Heart right ventricle (tissue), 16 donors: ENCODE measurements at regions not wholly inside any gene's neighbourhood (a gene's known extent, or its start where the extent isn't known, plus 50 kb on each side); places are given as distances from the start of the nearest gene placed in this dataset.

ENCODE experiments used
- ATAC-seq, 8 donors: fragments of 200-7000 bp; cut with Tn5 transposase; one replicate each; pipeline ENCODE4 v1.9.1; 2020; ENCODE audit warnings: mild to moderate bottlenecking in 8 of 8, moderate library complexity in 8 of 8, moderate number of reproducible peaks in 1 of 8
- DNase-seq, 2 donors: peaks; one replicate each; pipeline ENCODE4 v3.0.0-alpha.2; 2020
- H3K27ac ChIP-seq, 10 donors: fragments of 200-600 bp; sonication (generic) in 2 of 10; one replicate each; pipeline versions ENCODE4 v1.5.0 to v1.8.0; 2020 to 2022; ENCODE audit warnings: mild to moderate bottlenecking in 3 of 10
- H3K27me3 ChIP-seq, 7 donors: fragments of 200-600 bp; one replicate each; pipeline ENCODE4 v1.8.0; 2021 to 2022; ENCODE audit warnings: mild to moderate bottlenecking in 2 of 7
- H3K36me3 ChIP-seq, 9 donors: fragments of 200-600 bp; sonication (generic) in 1 of 9; one replicate each; pipeline versions ENCODE4 v1.5.0 to v1.8.0; 2020 to 2022; ENCODE audit warnings: mild to moderate bottlenecking in 2 of 9
- H3K4me1 ChIP-seq, 9 donors: fragments of 200-600 bp; sonication (generic) in 1 of 9; one replicate each; pipeline versions ENCODE4 v1.5.0 to v1.8.0; 2020 to 2022; ENCODE audit warnings: mild to moderate bottlenecking in 4 of 9
- H3K4me3 ChIP-seq, 10 donors: fragments of 200-600 bp; sonication (generic) in 2 of 10; one replicate each; pipeline versions ENCODE4 v1.5.0 to v1.8.0; 2020 to 2022; ENCODE audit warnings: mild to moderate bottlenecking in 7 of 10, moderate library complexity in 2 of 10
- H3K9me3 ChIP-seq, 11 donors: fragments of 200-600 bp in 10 of 11; sonication (generic) in 2 of 11; one replicate each; pipeline versions ENCODE4 v1.5.0 to v1.8.0; 2013 to 2022; ENCODE audit warnings: mild to moderate bottlenecking in 2 of 11, control low read depth in 1 of 11, moderate library complexity in 1 of 11
- WGBS, 2 donors: extraction: QIAGEN DNeasy Blood & Tissue Kit; methylation state at CpG; one replicate each; pipeline ENCODE4 v1.1.7; 2013; ENCODE audit warnings: inconsistent platforms in 1 of 2; 5-methylcytosine and 5-hydroxymethylcytosine counted together
- intact Hi-C, 10 donors: fragments of 100-400 bp; cut with DNase I; formaldehyde crosslinking; loops; one replicate each; pipeline versions ENCODE4 v1.11.1 to v1.14.2; 2022
- TF ChIP-seq, protein P1 (sequence below), 9 donors: fragments of 200-600 bp; sonication (generic) in 2 of 9; IDR thresholded peaks; one replicate each; pipeline versions ENCODE4 v1.5.0 to v1.8.0; 2021 to 2022; ENCODE audit warnings: antibody characterized with exemption in 9 of 9, mild to moderate bottlenecking in 5 of 9, moderate library complexity in 1 of 9
- donor health status: Arrhythmogenic right ventricular cardiomyopathy.
- donor health status: ischemic (EF 13 %, LVEDD 7.1; RV severe dilation, severe dysfunction).
- donor health status: healthy with polysubstance abuse.
- donor health status: DM: no; HTN: yes; CAD: no.
- donor health status: DM: no; HTN: no; CAD: no.
- donor health status: ischemic (EF 25% LVEDD 6.9; RV normal size, moderate dysfunction).
- donor health status: ischemic (EF 25% LVEDD 5.7; RV mildly dilated, moderate dysfunction).
- donor health status: healthy.
- donor health status: DM: yes; HTN: yes; CAD: no.
- donor health status: Ischemic cardiomyopathy.
- donor health status: ischemic (EF 35%, LVEDD 5.7; RV mildly dilated, moderate dysfunction).
- donor health status: nonischemic (EF 11% LVEDD 7.7; RV severe dilation, severe dysfunction).
- donor health status: DM: yes; HTN: yes; CAD: no.
- donor health status: PGD.
- donor health status: ischemic (EF 29% LVEDD 5.4; RV normal size, mild dysfunction).
- donor health status: nonischemic (EF 23%, LVEDD 6.1; RV moderate dilation, normal function).

- intact Hi-C loops, result no loop called here
Measured at GRCh38 chr3:177476495-177476894, 279.2 kb upstream of the TBL1XR1 start.

DNA sequence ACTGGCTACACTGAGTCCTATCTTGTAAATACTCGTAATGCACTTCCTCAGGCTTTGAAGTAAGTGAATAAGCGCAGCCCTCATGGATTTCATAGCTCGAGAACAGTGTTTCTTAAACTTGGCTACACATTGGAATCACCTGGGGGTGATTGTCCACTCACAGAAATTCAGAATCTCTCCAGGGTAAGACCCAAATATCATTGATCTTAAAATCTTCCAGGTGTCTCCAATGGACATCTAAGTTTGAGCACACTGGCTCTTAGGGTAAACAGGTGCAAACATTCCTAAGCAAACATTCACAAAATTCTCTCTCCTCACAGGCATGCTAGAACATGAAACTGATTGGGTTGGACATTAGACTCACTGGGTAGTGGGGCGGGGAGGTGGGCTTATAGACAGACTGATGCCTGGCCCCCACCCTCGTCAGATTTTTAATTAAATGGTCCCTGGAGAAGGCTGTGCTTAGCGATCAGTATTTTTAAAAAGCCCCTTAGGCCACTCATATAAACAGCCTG is 279.7 kb upstream of the TBL1XR1 start:
- no peaks in the 10 kb centered on the region for H3K9me3 ChIP-seq
- 95 to 96% methylated on average over 6 of the region's 6 CpGs for WGBS, 2 donors

More at GRCh38 chr3:177476495-177476894, 279.2 kb upstream of the TBL1XR1 start:
- Histone ChIP-seq H3K4me1 (peaks cover 0 to 19% (median 14%) of the 10 kb centered on the region in 9 donors), H3K9me3 (no peaks in the 10 kb centered on the region), H3K36me3 (no peaks in the 10 kb centered on the region), H3K27me3 (no peaks in the 10 kb centered on the region), H3K4me3 (no peak overlapping the region), H3K27ac (no peak overlapping the region)
- TF ChIP-seq, protein P1, sequence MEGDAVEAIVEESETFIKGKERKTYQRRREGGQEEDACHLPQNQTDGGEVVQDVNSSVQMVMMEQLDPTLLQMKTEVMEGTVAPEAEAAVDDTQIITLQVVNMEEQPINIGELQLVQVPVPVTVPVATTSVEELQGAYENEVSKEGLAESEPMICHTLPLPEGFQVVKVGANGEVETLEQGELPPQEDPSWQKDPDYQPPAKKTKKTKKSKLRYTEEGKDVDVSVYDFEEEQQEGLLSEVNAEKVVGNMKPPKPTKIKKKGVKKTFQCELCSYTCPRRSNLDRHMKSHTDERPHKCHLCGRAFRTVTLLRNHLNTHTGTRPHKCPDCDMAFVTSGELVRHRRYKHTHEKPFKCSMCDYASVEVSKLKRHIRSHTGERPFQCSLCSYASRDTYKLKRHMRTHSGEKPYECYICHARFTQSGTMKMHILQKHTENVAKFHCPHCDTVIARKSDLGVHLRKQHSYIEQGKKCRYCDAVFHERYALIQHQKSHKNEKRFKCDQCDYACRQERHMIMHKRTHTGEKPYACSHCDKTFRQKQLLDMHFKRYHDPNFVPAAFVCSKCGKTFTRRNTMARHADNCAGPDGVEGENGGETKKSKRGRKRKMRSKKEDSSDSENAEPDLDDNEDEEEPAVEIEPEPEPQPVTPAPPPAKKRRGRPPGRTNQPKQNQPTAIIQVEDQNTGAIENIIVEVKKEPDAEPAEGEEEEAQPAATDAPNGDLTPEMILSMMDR (IDR thresholded peaks at IDR 0.05), result no peak
- ATAC-seq (no peak), DNase-seq (no peak)
- WGBS, 2 donors, result 93 to 98% methylated on average over 7 of the region's 7 CpGs

DNA sequence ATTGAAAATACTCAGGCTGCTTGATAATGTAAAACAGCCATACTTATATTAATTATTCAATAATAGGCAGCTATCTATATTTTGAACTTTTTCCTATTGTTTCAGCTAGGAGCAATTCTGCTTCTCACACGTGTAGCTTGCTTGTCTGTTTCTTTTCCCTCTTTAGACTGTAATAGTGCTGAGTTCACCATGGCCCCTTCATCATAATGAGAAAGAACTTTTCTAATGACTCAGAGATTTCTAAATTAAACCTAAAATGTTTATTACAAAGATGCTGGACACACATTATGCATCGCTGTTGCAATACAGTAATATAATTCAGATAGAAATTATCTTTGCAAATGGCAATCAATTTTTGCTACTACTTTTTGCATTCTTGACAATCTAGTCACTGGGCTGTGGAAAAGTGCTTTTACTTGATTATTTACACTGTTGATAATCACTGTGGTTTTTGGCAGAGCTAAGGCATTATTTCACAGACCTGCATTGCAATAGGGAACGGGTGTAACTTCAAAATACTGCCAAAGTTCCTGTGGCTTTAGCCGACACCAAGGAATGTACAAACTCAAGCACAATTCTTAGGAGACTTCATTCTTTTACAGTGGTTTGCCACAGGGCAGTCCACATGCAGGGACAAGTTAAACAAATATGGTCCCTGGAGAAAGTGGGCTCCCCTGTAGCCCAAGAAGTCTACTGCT is 281.0 kb upstream of the TBL1XR1 start:
- WGBS, 2 donors, result 37 to 42% methylated on average over 4 of the region's 4 CpGs
- no peaks in the 10 kb centered on the region for H3K9me3 ChIP-seq
- TF ChIP-seq, protein P1 (IDR thresholded peaks at IDR 0.05), result no peak
- H3K36me3 ChIP-seq, result no peaks in the 10 kb centered on the region
- DNase-seq (peak in 1 of 2 donors; percentile 25), ATAC-seq (peak; percentile 88 to 93 (median 89))
- intact Hi-C loops, result no loop called here
- H3K4me1 ChIP-seq, result peaks cover 0 to 26% (median 18%) of the 10 kb centered on the region in 9 donors
- no peaks in the 10 kb centered on the region for H3K27me3 ChIP-seq
- H3K4me3 ChIP-seq, result no peak overlapping the region
- H3K27ac ChIP-seq, result peak overlapping the region in 9 of 10 donors; percentile 13 to 70 (median 51)

More for the DNA sequence above, 279.7 kb upstream of the TBL1XR1 start:
- Histone ChIP-seq H3K4me3 (no peak overlapping the region), H3K4me1 (peaks cover 0 to 19% (median 14%) of the 10 kb centered on the region in 9 donors), H3K27me3 (no peaks in the 10 kb centered on the region), H3K36me3 (no peaks in the 10 kb centered on the region), H3K27ac (no peak overlapping the region)
- DNase-seq (no peak), ATAC-seq (no peak)
- intact Hi-C loops, result no loop called here
- TF ChIP-seq, protein P1 (IDR thresholded peaks at IDR 0.05), result no peak

DNA sequence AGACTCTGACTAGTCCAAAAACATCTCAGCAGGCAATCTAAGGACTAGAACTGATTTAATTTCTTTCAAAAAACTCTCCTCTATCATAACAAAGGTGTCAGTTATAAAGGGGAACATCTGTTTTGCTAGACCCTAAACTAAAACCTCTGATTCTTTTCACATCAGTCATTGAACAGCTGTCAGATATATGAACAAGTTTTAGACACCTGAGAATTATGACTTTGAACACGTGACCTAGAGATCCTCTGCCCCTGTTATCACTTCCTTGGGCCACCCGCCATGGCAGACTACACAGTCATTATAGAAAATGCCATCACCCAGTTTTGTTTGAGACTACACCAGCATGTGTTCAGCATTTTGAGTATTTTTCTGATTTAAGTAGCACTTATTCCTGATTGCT is 282.3 kb upstream of the TBL1XR1 start:
- no peaks in the 10 kb centered on the region for H3K9me3 ChIP-seq
- DNase-seq (no peak), ATAC-seq (no peak)
- H3K4me1 ChIP-seq, result peaks cover 0 to 26% (median 18%) of the 10 kb centered on the region in 9 donors
- TF ChIP-seq, protein P1 (IDR thresholded peaks at IDR 0.05), result no peak
- no peaks in the 10 kb centered on the region for H3K36me3 ChIP-seq
- H3K27me3 ChIP-seq, result no peaks in the 10 kb centered on the region
- 98% methylated on average over 2 of the region's 2 CpGs for WGBS, 2 donors
- no peak overlapping the region for H3K4me3 ChIP-seq
- intact Hi-C loops, result no loop called here
- H3K27ac ChIP-seq, result peak overlapping the region in 1 of 10 donors; percentile 64
